Lower leg skin (tissue), 4 donors: ENCODE measurements at regions not wholly inside any gene's neighbourhood (a gene's known extent, or its start where the extent isn't known, plus 50 kb on each side); places are given as distances from the start of the nearest gene placed in this dataset.

Experiments used
- DNase-seq, 2 donors: peaks; one replicate each; pipeline ENCODE4 v3.0.0-alpha.2; 2019; ENCODE audit warnings: low spot score in 2 of 2
- H3K4me3 ChIP-seq: fragments of 200-600 bp; sonication (generic); 2 replicates; pipeline ENCODE4 v1.5.1; 2017; ENCODE audit warnings: mild to moderate bottlenecking, low read depth; ENCODE audit not compliant: poor library complexity, severe bottlenecking
- CTCF ChIP-seq, 3 donors: fragments of 450-650 bp; IDR thresholded peaks; one replicate each; pipeline ENCODE4 v1.5.1; 2016; ENCODE audit warnings: antibody characterized with exemption in 3 of 3, mild to moderate bottlenecking in 3 of 3, moderate library complexity in 2 of 3
- POLR2A ChIP-seq, 2 donors: fragments of 450-650 bp; IDR thresholded peaks; one replicate each; pipeline ENCODE4 v1.6.1; 2016 to 2017; ENCODE audit warnings: antibody characterized with exemption in 2 of 2, mild to moderate bottlenecking in 1 of 2, moderate library complexity in 1 of 2
- WGBS, 2 donors: methylation state at CpG; one replicate each; pipeline ENCODE4 v1.1.5; 2018; 5-methylcytosine and 5-hydroxymethylcytosine counted together
- intact Hi-C: fragments of 100-400 bp; cut with DNase I; formaldehyde crosslinking; loops from one replicate; pipeline ENCODE4 v1.15.0; 2023; ENCODE audit warnings: low total_unique reads

GRCh38 chr15:60122691-60123090 is 118.6 kb downstream of the FOXB1 start:
- no peak overlapping the region for H3K4me3 ChIP-seq
- DNase-seq = no peak
- 92 to 93% methylated on average over 3 of the region's 3 CpGs for WGBS, 2 donors
- intact Hi-C loops = no loop called here
- TF ChIP-seq POLR2A (IDR thresholded peaks at IDR 0.05) = no peak
- no peak for TF ChIP-seq CTCF (IDR thresholded peaks at IDR 0.05)

DNA sequence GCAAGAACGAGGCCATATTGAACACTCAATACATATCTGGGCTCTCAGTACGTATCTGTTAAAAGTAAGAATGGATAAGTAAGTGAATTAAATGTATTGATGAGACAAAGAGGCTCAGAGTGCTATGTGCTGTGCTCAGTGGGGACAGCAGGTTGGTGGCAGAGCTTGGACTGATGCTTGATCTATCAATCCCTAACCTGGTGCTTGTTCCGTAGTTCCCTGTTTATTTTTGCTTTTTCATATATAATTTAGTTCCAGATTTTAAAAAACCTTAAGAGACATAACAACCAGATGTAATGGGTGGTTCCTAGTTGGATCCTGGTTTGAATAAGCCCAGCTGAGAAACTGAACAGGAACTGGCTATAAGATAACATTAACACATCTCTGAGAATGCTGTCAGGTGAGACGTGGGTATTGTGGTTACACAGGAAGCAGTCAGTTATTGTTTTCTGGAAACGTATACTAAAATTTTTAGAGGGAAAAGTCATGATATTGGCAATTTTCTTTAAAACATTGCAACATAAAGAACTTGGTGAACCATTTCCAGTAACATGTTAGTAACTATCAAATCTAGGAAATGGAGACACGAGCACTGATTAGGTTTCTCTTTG is 120.5 kb downstream of the FOXB1 start:
- WGBS, 2 donors = 79 to 80% methylated on average over 6 of the region's 6 CpGs
- H3K4me3 ChIP-seq = no peak overlapping the region
- intact Hi-C loops = no loop called here
- TF ChIP-seq POLR2A (IDR thresholded peaks at IDR 0.05) = no peak
- no peak for TF ChIP-seq CTCF (IDR thresholded peaks at IDR 0.05)
- no peak for DNase-seq

DNA sequence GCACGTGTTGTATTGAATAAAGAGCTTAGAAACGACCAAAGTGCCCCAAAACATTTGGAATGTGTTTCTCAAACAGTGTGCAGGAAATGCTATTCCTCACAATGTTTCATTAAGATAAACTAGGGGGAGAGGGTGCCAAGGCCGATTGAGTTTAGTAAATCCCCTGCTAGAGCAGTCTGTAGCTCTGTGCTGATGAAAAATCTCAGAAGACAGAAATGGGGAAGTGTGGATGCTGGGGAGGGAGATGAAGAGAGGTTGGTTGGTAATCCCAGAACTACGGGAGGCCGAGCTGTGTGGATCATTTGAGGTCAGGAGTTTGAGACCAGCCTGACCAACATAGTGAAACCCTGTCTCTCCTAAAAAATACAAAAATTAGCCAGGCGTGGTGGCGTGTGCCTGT is 121.2 kb downstream of the FOXB1 start:
- no peak for DNase-seq
- H3K4me3 ChIP-seq = no peak overlapping the region
- TF ChIP-seq POLR2A (IDR thresholded peaks at IDR 0.05) = no peak
- TF ChIP-seq CTCF (IDR thresholded peaks at IDR 0.05) = no peak
- intact Hi-C loops = no loop called here
- WGBS, 2 donors = 76 to 85% methylated on average over 7 of the region's 7 CpGs

- intact Hi-C loops = no loop called here
- WGBS, 2 donors = 85 to 92% methylated on average over 4 of the region's 4 CpGs
- no peak overlapping the region for H3K4me3 ChIP-seq
- DNase-seq = no peak
- TF ChIP-seq CTCF (IDR thresholded peaks at IDR 0.05) (no peak), POLR2A (IDR thresholded peaks at IDR 0.05) (no peak)
Observed at GRCh38 chr15:60126200-60126599, 122.1 kb downstream of the FOXB1 start.

DNA sequence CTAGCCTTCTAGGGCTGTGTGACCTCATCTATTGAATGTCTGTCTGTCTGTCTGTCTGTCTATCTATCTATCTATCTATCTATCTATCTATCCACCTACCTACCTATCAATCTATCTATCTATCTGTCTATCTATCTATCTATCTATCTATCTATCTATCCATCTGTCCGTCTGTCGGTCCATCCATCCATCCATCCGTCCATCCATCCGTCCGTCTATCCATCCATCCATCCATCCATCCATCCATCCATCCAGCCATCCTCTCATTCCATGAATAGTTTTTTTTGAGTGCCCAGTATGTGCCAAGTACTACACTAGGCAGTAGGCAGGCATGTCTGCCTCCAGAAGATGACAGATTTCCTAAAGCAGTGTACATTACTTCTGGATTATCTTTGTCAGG is 122.5 kb downstream of the FOXB1 start:
- TF ChIP-seq CTCF (IDR thresholded peaks at IDR 0.05) = no peak
- no peak for TF ChIP-seq POLR2A (IDR thresholded peaks at IDR 0.05)
- intact Hi-C loops = no loop called here
- H3K4me3 ChIP-seq = no peak overlapping the region
- 80 to 90% methylated on average over 5 of the region's 5 CpGs for WGBS, 2 donors
- no peak for DNase-seq

- DNase-seq = peak in 1 of 2 donors; percentile 20
- TF ChIP-seq POLR2A (IDR thresholded peaks at IDR 0.05) (no peak), CTCF (IDR thresholded peaks at IDR 0.05) (no peak)
- H3K4me3 ChIP-seq = peak overlapping the region; percentile 21
- intact Hi-C loops = no loop called here
- 6% methylated on average over 5 of the region's 5 CpGs for WGBS, 2 donors
Observed at GRCh38 chr15:60128000-60128376, 123.9 kb downstream of the FOXB1 start.
